GM19239 (cell line): ENCODE measurements at regions not wholly inside any gene's neighbourhood (a gene's known extent, or its start where the extent isn't known, plus 50 kb on each side); places are given as distances from the start of the nearest gene placed in this dataset.

Experiments used
- DNase-seq: peaks from one replicate; pipeline ENCODE4 v3.0.0; 2011; ENCODE audit warnings: low spot score; ENCODE audit not compliant: insufficient read length
- FAIRE-seq: peaks from 2 replicates; lab custom pipeline; 2011; peaks lifted over from hg19 to GRCh38; lab: Jason Lieb, UNC

- FAIRE-seq (no peak), DNase-seq (no peak)
Measured at GRCh38 chr2:129460299-129461198, 518.9 kb upstream of the RAB6C start.

DNA sequence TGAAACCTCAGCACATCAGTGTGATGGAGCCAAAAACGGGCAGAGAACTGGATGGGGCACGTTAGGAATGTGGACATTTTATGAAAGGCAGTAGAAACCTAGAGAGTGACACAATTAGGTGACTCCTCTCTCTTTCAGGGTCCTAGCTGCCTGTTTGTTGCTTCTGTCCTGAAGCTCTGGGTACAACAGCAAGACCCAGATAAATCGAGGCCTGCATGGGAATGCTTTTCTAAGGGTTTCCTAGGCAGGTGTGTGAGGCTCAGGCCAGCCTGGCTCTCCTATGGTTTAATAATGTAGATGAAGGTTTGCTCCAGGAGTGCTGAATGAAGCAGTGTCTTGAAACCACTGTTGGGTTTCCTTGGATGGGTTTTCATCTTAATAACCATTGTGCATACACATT lies 517.1 kb upstream of the RAB6C start:
- FAIRE-seq: no peak
- no peak for DNase-seq

GRCh38 chr2:129462967-129463366 lies 516.5 kb upstream of the RAB6C start:
- FAIRE-seq (no peak), DNase-seq (no peak)

- no peak for DNase-seq
Measured at GRCh38 chr2:129464036-129464435, 515.4 kb upstream of the RAB6C start.

GRCh38 chr2:129464631-129465030 lies 514.8 kb upstream of the RAB6C start:
- FAIRE-seq: no peak
- no peak for DNase-seq

More at GRCh38 chr2:129464036-129464435, 515.4 kb upstream of the RAB6C start:
- FAIRE-seq: no peak

GRCh38 chr2:129465045-129465444 lies 514.4 kb upstream of the RAB6C start:
- FAIRE-seq (no peak), DNase-seq (no peak)

- FAIRE-seq: no peak
- no peak for DNase-seq
Measured at GRCh38 chr2:129466389-129466788, 513.1 kb upstream of the RAB6C start.

DNA sequence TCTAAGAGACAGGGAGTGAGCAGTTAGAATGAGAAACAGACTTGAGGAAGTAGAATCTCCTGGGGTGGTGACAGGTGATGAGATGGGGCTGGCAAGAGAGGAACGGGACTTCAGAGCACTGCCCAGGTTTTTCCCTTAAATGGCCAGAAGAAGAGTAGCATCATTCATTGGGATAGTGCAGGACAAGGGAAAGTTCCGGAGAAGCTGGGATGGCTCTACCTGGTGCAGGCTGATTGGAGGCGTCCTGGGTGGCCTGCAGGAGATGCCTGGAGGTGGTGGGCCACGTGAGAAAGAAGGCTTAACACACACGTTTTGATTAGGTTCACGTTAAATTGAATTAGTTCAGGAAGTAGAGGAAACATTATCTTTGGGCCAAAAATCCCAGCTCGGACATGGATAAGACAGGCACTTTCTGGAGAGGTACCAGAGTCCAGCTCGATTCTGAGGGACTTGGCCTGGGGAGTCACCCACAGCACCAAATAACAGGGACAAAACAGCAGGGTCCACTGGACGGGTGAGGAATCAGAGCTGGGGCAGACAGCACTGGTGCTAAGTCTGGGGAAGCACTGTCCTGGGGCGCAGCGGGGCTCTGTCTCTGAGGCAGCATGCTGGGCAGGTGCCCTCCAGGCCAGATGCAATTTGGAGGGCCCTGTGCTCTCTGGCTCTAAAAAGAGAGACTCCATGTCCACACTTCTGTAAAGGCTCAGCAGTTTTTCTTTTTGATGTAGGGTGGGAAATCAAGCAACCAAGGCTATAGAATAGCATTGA lies 512.3 kb upstream of the RAB6C start:
- FAIRE-seq (no peak), DNase-seq (no peak)

GRCh38 chr2:129467941-129468340 lies 511.5 kb upstream of the RAB6C start:
- no peak for FAIRE-seq
- no peak for DNase-seq

DNA sequence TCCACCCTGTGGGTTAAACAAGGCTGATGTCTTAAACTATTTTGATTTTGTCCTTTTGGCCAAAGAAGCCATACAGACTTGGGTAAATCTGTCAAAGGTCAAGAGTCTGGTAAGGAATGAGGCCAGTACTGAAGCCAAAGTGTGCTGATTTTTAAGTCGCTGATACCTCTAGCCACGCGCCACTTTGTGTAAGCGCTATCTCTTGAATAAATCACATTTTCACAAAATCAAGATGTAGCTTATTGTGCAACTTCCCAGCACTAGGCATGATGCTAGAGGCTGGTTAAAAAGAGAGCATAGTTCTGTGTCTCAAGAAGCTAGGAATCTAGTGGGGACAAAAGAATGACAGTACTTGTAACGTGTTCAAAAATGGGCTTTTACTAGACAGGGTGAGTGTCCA lies 510.6 kb upstream of the RAB6C start:
- no peak for DNase-seq
- no peak for FAIRE-seq

DNA sequence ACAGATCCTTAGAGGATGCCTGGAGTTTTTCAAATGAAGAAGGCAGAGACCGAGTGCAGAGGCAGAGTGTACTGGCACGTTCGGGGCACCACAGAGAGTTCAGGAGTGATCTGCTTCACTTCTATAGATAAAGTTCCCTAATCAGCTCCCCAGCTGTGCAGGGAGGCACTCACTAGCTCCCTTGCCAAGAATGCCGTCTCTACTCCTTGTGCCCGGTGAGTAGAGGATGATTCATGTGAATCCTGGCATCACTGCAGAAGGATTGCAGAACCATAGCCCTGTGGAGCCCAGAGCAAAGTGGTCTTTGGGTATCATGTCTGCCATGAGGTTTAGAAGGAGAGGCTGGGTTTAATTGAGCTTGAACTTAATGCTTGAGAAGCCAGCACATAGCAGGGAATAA lies 510.1 kb upstream of the RAB6C start:
- FAIRE-seq (no peak), DNase-seq (no peak)

- DNase-seq (no peak), FAIRE-seq (no peak)
Measured at GRCh38 chr2:129469871-129470270, 509.6 kb upstream of the RAB6C start.

DNA sequence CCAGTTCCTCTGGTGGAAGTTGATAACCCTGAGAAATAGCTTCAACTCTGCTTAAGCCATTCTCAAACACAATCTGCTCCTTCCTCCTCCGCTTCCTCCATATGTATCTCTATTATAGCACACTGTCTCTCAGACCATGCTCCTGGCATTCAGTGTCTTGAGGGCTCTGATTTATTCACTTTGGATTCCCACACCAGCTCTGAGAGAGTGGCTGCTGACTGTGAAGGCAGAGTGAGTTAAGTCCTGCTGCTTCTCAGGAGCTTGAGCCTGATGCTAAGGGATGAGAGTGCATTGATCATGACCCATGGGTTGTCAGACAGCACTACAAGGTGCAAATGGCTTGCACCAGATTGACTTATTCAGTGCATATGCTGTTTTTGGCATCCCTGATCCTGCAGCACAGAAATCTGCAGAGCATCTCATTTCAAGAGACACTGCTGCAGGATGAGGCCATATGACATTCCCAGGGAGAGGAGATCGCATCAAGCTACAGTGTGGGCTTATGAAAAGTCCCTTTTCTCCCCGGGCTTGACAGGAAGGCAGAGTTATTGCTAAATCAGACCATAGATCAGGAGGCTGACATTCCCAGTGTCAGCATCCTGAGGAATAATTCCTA lies 500.5 kb upstream of the RAB6C start:
- DNase-seq (no peak), FAIRE-seq (no peak)

DNA sequence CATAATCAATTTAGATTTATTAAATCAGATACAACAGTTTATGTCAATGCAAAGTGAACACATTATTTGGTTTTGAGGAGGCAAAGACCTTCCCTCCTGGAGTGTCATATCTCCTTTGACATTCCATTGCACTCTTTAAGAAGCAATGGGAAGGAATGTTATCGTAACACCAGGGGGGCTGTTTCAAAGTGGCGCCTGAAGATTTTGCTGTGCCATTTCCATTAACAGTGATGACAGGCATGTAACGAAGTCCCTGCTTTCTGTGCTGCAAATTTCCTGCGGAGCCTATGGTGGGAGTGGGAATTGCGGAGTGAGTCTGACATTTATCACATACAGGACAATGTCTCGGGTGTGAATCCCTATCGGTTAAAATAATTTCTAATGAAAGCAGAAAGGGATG lies 499.6 kb upstream of the RAB6C start:
- DNase-seq (no peak), FAIRE-seq (no peak)

GRCh38 chr2:129480790-129481189 lies 498.7 kb upstream of the RAB6C start:
- FAIRE-seq (no peak), DNase-seq (no peak)

GRCh38 chr2:129481306-129482219 lies 497.9 kb upstream of the RAB6C start:
- FAIRE-seq: no peak
- no peak for DNase-seq

- DNase-seq (no peak), FAIRE-seq (no peak)
Measured at GRCh38 chr2:129482626-129483025, 496.8 kb upstream of the RAB6C start.

DNA sequence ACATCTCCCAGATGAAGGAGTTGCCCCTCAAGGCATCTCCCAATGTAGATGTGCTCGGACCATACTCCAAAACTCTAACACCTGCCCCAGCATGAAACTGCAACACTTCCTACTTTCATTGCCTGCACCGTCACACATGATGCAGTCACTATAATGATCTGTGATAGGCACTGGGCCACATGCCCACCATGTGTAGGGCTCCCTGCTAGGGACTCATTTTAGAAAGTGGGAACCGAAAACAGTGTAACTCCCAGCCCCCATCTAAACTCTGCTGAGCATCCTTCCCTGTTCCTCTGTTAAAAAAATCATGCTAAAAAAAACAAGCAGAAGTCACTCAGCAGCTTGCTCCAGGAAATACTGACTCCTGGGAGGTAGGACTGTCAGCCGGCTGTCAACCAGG lies 496.1 kb upstream of the RAB6C start:
- no peak for DNase-seq
- no peak for FAIRE-seq

- DNase-seq (no peak), FAIRE-seq (no peak)
Measured at GRCh38 chr2:129484999-129485897, 494.2 kb upstream of the RAB6C start.
